Gastrocnemius medialis (tissue), 4 donors: ENCODE measurements at regions not wholly inside any gene's neighbourhood (a gene's known extent, or its start where the extent isn't known, plus 50 kb on each side); places are given as distances from the start of the nearest gene placed in this dataset.

Source experiments
- ATAC-seq, 2 donors: fragments of 150-250 bp; one replicate each; pipeline ENCODE4 v1.9.1; 2016
- DNase-seq, 2 donors: peaks; one replicate each; pipeline ENCODE4 v3.0.0-alpha.2; 2019
- H3K27ac ChIP-seq, 4 donors: fragments of 200-600 bp; sonication (generic); 1 replicate in 1 of 4; 2 replicates in 3 of 4; pipeline ENCODE4 v1.5.1; 2016 to 2018; ENCODE audit warnings: mild to moderate bottlenecking in 2 of 4, moderate library complexity in 1 of 4
- H3K27me3 ChIP-seq, 3 donors: fragments of 200-600 bp; sonication (generic) in 2 of 3; 1 replicate in 1 of 3; 2 replicates in 2 of 3; pipeline versions ENCODE4 v1.5.1 to v1.6.0; 2016 to 2019; ENCODE audit warnings: mild to moderate bottlenecking in 1 of 3, moderate library complexity in 1 of 3
- H3K36me3 ChIP-seq, 2 donors: fragments of 200-600 bp; sonication (generic) in 1 of 2; one replicate each; pipeline ENCODE4 v1.5.1; 2017 to 2018
- H3K4me1 ChIP-seq, 2 donors: fragments of 200-600 bp; sonication (generic) in 1 of 2; one replicate each; pipeline ENCODE4 v1.5.1; 2016 to 2017; ENCODE audit warnings: mild to moderate bottlenecking in 2 of 2
- H3K4me3 ChIP-seq, 4 donors: fragments of 200-600 bp; sonication (generic) in 3 of 4; 1 replicate in 1 of 4; 2 replicates in 3 of 4; pipeline ENCODE4 v1.5.1; 2016 to 2019; ENCODE audit warnings: mild to moderate bottlenecking in 2 of 4
- H3K9me3 ChIP-seq, 3 donors: fragments of 200-600 bp; sonication (generic) in 2 of 3; 1 replicate in 1 of 3; 2 replicates in 2 of 3; pipeline ENCODE4 v1.5.1; 2016 to 2019
- CTCF ChIP-seq, 5 experiments: fragments of 450-650 bp in 3 of 5; fragments of 200-600 bp in 2 of 5; sonication (generic) in 2 of 5; IDR thresholded peaks in 4 of 5; conservative IDR thresholded peaks in 1 of 5; 1 replicate in 4 of 5; 2 replicates in 1 of 5; pipeline ENCODE4 v1.5.1; 2016 to 2019; ENCODE audit warnings: antibody characterized with exemption in 5 of 5, mild to moderate bottlenecking in 3 of 5, moderate library complexity in 3 of 5
- POLR2A ChIP-seq, 2 donors: fragments of 450-650 bp; IDR thresholded peaks; one replicate each; pipeline ENCODE4 v1.6.1; 2017; ENCODE audit warnings: antibody characterized with exemption in 2 of 2, mild to moderate bottlenecking in 2 of 2, moderate library complexity in 2 of 2
- in situ Hi-C, 4 donors: fragments of 200-750 bp; cut with MboI; loops; one replicate each; pipeline versions ENCODE4 v1.15.0 to v1.8.0; 2017; ENCODE audit warnings: low sequenced_read_pairs in 4 of 4
- intact Hi-C: fragments of 100-400 bp; cut with DNase I; formaldehyde crosslinking; loops from one replicate; pipeline ENCODE4 v1.15.1; 2023; ENCODE audit warnings: low total_unique reads

- TF ChIP-seq POLR2A (IDR thresholded peaks at IDR 0.05) = no peak
- no peak for TF ChIP-seq CTCF (IDR thresholded peaks at IDR 0.05 in 4 of 5, conservative IDR thresholded peaks at IDR 0.05 in 1 of 5)
- Histone ChIP-seq H3K36me3 (no peaks in the 10 kb centered on the region), H3K27ac (no peak overlapping the region), H3K27me3 (no peaks in the 10 kb centered on the region), H3K4me1 (no peaks in the 10 kb centered on the region), H3K9me3 (no peaks in the 10 kb centered on the region), H3K4me3 (no peak overlapping the region)
- in situ Hi-C loops = no loop called here
- ATAC-seq (no peak), DNase-seq (no peak)
- intact Hi-C loops = no loop called here
Observed at GRCh38 chr6:4563877-4564276, 212.3 kb upstream of the CDYL start.

GRCh38 chr6:4563156-4563555 is 213.0 kb upstream of the CDYL start:
- TF ChIP-seq CTCF (IDR thresholded peaks at IDR 0.05 in 4 of 5, conservative IDR thresholded peaks at IDR 0.05 in 1 of 5) = no peak
- TF ChIP-seq POLR2A (IDR thresholded peaks at IDR 0.05) = no peak
- DNase-seq (no peak), ATAC-seq (no peak)
- no peak overlapping the region for H3K4me3 ChIP-seq
- no peak overlapping the region for H3K27ac ChIP-seq
- intact Hi-C loops (no loop called here), in situ Hi-C loops (no loop called here)
- no peaks in the 10 kb centered on the region for H3K4me1 ChIP-seq
- H3K27me3 ChIP-seq = no peaks in the 10 kb centered on the region
- H3K36me3 ChIP-seq = no peaks in the 10 kb centered on the region
- no peaks in the 10 kb centered on the region for H3K9me3 ChIP-seq

- no peaks in the 10 kb centered on the region for H3K9me3 ChIP-seq
- no peaks in the 10 kb centered on the region for H3K36me3 ChIP-seq
- DNase-seq (no peak), ATAC-seq (no peak)
- no peaks in the 10 kb centered on the region for H3K4me1 ChIP-seq
- no peak overlapping the region for H3K27ac ChIP-seq
- no peaks in the 10 kb centered on the region for H3K27me3 ChIP-seq
- H3K4me3 ChIP-seq = no peak overlapping the region
- in situ Hi-C loops = no loop called here
- intact Hi-C loops = no loop called here
- TF ChIP-seq CTCF (IDR thresholded peaks at IDR 0.05 in 4 of 5, conservative IDR thresholded peaks at IDR 0.05 in 1 of 5) (no peak), POLR2A (IDR thresholded peaks at IDR 0.05) (no peak)
Observed at GRCh38 chr6:4561773-4562400, 214.3 kb upstream of the CDYL start.

- Histone ChIP-seq H3K27ac (no peak overlapping the region), H3K36me3 (no peaks in the 10 kb centered on the region), H3K4me3 (no peak overlapping the region), H3K27me3 (no peaks in the 10 kb centered on the region), H3K4me1 (no peaks in the 10 kb centered on the region), H3K9me3 (no peaks in the 10 kb centered on the region)
- intact Hi-C loops (no loop called here), in situ Hi-C loops (no loop called here)
- no peak for TF ChIP-seq CTCF (IDR thresholded peaks at IDR 0.05 in 4 of 5, conservative IDR thresholded peaks at IDR 0.05 in 1 of 5)
- TF ChIP-seq POLR2A (IDR thresholded peaks at IDR 0.05) = no peak
- DNase-seq = no peak
- ATAC-seq = no peak
Observed at GRCh38 chr6:4561078-4561435, 215.1 kb upstream of the CDYL start.
